NCI-H187 (cell line): ENCODE measurements at regions not wholly inside any gene's neighbourhood (a gene's known extent, or its start where the extent isn't known, plus 50 kb on each side); places are given as distances from the start of the nearest gene placed in this dataset.
"Not testable (repeated sequence)": the region's sequence is repeated elsewhere in the genome, so short reads cannot be mapped to it uniquely, and the experiment has no call there.

Experiments
- DNase-seq, 2 experiments: peaks; one replicate each; lab custom pipeline; 2025; lab: John Stamatoyannopoulos, UW

DNA sequence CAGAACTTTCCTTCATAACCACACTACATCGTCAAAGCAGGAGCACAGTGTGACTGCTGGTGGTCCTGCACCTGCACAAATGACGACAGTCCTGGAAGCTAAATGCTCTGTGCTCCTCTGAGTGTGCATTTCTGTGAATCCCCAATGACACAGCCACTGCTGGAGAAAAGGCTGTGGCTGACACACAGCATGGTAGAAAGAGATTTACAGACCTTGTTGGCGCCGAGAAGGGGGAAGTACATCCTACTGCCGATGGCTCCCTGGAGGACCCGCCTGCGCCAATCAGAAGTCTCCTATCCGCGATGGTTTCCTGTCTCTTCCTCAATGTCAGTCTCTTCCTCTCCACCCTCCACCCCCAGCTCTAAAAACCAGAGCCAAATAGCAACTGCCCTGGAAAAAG lies 115.4 kb upstream of the RAB4A start:
- no peak for DNase-seq

GRCh38 chr1:229156872-229157271 lies 114.0 kb upstream of the RAB4A start:
- DNase-seq = no peak

GRCh38 chr1:229157480-229157879 lies 113.4 kb upstream of the RAB4A start:
- DNase-seq = no peak

DNA sequence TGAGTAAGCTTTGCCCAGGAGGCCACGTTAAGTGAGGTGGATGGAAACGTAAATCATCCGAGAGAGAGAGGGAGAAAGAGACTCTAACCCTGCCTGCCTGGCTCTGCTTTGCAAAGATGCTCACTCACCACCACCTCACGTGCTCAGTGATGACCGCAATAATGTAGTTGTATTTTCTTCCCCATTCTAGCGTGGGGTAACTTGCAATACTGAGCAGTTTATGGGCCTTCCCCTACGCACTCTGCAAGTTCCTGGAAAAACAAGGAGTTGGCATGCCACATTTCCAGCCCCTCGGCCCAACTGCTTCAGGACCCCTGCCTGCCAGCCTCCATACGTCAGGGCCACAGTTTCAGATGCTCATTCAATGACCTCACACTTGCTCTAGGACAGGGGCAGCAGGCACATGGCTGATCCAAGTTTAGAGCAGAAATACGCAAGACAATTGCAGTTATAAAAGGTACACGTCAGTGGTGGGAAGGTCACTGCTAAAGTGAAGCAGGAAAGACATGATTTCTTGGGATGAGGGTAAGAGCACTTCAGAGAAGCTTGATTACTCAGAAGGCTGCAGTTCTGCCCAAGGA lies 112.5 kb upstream of the RAB4A start:
- DNase-seq = no peak

DNA sequence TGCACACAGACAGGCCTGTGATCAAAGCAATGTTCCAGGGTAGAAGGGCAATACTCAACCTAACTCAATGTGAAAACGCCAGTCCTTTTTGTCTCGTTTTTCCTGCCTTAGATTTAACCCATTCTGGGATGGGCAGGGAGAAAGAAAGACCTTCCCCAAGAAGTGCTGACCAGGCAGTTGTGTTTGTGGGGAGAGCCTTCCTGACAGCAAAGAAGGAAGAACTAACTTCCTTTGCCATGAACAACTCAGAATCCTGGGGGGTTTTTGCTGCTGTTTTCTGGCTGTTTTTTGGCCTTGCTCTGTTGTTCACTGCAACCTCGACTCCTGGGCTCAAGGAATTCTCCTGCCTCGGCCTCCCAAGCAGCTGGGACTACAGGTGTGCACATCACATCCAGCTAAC lies 112.0 kb upstream of the RAB4A start:
- no peak for DNase-seq

- DNase-seq = no peak
Observed at GRCh38 chr1:229159668-229160544, 111.0 kb upstream of the RAB4A start.

DNA sequence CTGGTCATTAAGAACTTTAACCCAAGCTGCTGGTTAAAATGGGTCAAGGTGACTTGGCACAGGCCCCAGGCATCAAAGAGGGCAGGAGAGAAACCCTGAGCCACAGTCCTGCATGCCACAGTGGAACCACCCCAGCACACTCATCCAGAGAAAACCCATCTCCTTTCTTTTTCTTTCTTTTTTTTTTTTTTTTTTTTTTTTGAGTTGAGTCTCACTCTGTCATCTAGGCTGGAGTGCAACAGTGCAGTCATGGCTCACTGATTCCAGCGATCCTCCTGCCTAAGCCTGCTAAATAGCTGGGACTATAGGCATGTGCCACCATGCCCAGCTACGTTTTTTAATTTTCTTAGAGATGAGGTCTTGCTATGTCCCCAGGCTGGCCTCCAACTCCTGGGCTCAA lies 109.2 kb upstream of the RAB4A start:
- DNase-seq = no peak

DNA sequence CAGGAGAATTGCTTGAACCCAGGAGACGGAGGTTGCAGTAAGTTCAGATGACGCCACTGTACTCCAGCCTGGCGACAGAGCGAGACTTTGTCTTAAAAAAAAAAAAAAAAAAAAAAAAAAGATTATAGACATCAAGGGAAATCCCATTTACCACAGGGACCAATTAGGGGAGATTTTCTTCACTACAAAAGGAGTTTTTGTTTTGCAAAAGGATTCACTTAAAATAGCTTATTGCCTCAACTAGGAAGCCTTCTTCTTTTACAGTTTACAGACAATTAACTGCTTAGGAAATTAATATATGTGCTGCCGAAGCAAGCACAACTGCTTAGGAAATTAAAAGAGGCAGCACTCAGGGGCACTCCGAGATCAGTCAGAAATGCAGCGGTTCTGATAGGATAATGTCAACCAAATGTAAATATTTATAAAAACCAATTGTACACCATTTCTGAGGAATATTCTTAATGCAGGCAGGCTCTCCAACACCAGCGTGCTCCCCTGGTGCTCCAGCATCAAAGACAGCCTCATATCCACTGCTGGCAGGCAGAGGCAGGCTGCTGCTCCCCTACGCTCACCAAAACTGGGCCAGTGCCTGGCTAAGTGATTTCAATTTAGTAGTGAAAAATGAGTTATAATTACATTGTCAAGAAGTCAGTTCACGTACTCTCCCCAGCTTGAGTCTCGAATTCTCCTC lies 107.9 kb upstream of the RAB4A start:
- no peak for DNase-seq

DNA sequence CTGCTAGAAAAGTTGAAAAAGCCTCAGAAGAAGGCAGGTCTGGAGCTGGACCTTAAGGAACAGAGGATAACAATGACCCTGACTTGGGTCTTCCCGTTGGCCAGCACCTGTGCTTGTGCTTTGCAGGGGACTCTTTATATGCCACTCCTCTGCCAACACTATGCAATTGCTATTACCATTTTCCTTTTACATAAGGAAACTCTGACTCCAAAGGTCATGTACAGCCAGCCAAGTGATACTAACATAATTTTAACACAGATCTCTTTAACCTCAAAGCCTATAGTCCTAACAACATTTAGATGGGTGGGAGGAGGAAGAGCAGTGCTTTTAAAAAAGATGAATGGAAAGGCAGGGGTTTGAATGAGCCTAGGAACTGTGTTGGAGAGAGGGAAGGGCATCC lies 106.6 kb upstream of the RAB4A start:
- no peak for DNase-seq

DNA sequence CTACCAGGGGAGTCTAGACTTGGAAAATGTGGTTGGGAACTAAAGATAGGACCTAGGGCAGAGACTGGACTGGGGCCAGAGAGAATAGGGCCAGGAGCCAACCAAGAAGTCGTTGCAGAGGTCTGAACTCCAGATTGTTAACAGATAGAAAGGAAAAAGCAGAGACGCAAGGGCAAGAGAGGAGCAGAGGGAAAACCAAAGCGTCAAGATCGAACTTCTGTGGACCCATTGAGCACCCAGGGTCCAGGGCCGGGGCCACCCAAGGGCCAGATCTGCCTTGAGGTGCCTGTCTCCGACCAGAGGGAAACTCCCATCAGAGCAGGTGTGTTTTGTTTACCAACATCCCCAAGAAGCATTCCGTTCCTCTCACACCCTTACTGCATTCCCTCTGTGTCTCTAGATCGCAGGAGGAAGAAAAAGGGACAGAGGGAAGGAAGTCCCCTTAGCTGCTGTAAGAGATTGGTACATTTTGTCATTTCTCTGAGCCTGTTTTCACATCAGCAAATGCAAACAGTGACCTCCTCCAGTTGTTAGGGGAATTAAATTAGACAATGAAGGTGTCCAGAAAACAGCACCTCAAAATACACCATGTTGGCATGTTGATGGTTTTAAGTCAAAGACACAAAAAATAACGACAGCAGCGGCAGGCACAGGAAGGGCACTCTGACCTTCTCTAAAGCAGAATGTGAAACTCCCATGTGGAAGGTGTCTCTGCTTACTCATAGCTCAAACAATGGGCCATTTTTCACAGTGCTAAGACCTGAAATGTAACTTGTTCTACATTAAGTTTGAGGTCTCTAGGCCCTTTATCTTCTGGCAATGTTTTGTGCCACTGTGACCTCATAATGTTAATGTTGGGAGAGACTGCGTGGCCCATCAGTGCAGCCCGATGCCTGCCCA lies 105.8 kb upstream of the RAB4A start:
- DNase-seq = no peak

- no peak for DNase-seq
Observed at GRCh38 chr1:229167318-229167717, 103.6 kb upstream of the RAB4A start.

DNA sequence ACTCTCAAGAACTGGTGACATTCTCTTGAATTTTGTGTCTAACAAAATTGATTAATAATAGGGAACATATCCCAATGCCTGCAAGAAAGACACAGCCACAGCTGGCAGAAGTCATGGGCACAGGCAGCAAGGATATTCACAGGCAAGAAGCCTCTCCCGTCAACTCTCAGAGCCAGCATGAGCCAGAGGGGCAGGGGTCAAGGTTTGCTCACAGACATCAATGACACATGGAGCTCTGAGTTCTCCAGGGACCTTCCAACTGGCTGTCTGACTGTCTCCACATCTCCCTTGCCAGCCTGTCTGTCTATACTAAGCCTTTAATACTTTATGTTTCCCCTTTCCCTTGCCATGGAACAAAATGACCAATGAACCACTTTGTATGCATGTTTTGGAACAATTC lies 101.5 kb upstream of the RAB4A start:
- no peak for DNase-seq

DNA sequence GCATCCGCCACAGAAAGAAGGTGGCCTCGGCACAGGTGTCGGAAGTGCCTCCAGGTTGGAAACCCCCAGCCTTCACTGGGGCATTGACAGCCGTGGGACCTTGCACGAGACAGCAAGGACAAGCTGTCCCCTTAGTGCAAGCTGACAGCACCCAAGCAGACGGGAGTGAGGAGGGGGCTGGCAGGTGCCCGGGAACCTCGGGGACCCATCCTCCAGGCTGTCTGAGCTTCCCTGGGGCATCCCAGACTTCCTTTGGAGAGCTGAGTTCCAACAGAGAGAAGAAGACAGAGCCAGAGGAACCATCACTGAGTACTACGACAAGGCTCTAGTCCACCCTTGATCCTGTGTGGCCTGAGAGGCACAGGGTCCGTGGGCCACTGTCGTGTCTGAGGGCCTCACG lies 100.6 kb upstream of the RAB4A start:
- no peak for DNase-seq

- DNase-seq = peak in 1 of 2 experiments; percentile 27
Observed at GRCh38 chr1:229170778-229171505, 100.0 kb upstream of the RAB4A start.

DNA sequence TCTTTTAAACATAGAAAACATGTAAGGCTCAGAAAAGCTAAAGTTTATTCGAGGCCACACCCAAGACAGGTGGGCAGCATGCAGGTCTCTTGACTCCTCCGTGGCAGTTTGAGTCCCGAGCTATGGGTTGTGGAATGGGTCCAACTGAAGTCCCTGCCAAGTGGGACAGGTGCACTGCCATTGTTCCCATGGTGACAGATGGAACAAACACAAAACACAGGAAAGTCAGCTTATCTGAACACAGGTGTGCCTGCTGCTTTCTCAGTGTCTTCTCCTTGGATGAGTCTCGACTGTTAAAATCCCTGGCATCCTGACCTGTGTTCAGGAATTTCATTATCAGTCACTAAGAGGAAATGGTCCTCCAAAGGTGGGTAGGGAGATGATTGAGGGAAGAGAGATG lies 99.0 kb upstream of the RAB4A start:
- peak; percentile 17 to 60 for DNase-seq

GRCh38 chr1:229173491-229174476 lies 97.1 kb upstream of the RAB4A start:
- not testable (repeated sequence) for DNase-seq

- DNase-seq = not testable (repeated sequence)
Observed at GRCh38 chr1:229175297-229175696, 95.6 kb upstream of the RAB4A start.

- not testable (repeated sequence) for DNase-seq
Observed at GRCh38 chr1:229176457-229176856, 94.5 kb upstream of the RAB4A start.

DNA sequence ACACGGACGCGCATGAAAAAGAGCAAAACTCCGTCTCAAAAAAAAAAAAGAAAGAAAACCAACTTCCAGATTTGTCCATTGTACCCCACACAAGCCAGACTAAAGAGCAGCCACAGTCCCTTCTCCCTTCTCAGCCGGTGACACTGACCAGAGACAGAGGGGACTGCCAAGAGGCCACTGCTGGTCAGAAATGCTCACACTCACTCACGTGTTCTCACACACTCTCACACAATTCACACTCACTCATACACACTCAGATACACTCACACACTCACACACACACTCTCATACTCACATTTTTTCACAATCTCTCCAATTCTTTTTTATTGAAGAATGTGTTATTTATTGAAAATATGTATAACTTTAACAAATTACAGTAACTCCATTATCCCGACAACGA lies 90.8 kb upstream of the RAB4A start:
- DNase-seq = no peak

DNA sequence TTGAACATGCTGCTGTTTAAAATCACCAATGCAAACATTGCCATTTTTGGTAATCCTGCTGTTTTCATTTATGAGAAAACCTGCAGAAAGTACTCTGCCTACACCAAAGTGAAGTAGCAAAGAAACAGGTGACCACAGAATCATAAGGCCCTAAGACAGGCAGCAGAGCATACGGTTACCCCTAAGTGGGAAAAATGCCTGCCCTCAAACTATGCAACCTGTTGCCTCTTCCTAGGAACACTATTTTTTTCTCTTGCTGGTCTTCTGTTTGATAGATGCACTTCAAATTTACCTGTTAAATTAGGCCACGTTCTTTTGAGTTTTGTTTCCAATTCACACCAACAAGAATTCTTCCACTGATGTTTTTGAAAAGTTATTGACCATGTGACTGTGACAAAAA lies 89.5 kb upstream of the RAB4A start:
- no peak for DNase-seq
